GM23338 (cell line): ENCODE measurements at regions not wholly inside any gene's neighbourhood (a gene's known extent, or its start where the extent isn't known, plus 50 kb on each side); places are given as distances from the start of the nearest gene placed in this dataset.
A peak's percentile ranks its signal among the peaks of the same experiment; 100 is the strongest.

Experiments
- ATAC-seq: fragments of 200-7000 bp; cut with Tn5 transposase; 3 replicates; pipeline ENCODE4 v1.9.1; 2020
- DNase-seq: peaks from one replicate; pipeline ENCODE4 v3.0.0-alpha.2; 2015; ENCODE audit warnings: low spot score
- H2AFZ ChIP-seq: fragments of 200-600 bp; sonication (generic); 2 replicates; pipeline ENCODE4 v1.8.0; 2016; ENCODE audit warnings: antibody characterized with exemption, mild to moderate bottlenecking, moderate library complexity
- H3F3A ChIP-seq: fragments of 200-600 bp; sonication (generic); replicated peaks from 2 replicates; pipeline ENCODE4 v1.8.0; 2017; ENCODE audit warnings: antibody characterized with exemption, mixed run types, low read depth
- H3K27ac ChIP-seq: fragments of 200-600 bp; sonication (generic); 2 replicates; pipeline ENCODE4 v1.6.1; 2016; ENCODE audit warnings: low read depth
- H3K27me3 ChIP-seq: fragments of 200-600 bp; sonication (generic); 2 replicates; pipeline ENCODE4 v1.8.0; 2016; ENCODE audit warnings: mild to moderate bottlenecking, mixed run types, moderate library complexity; ENCODE audit not compliant: insufficient read depth
- H3K36me3 ChIP-seq: fragments of 200-600 bp; sonication (generic); 2 replicates; pipeline ENCODE4 v1.8.0; 2016; ENCODE audit warnings: mild to moderate bottlenecking; ENCODE audit not compliant: insufficient read depth
- H3K4me1 ChIP-seq: fragments of 200-600 bp; sonication (generic); 2 replicates; pipeline ENCODE4 v1.8.0; 2016; ENCODE audit warnings: mild to moderate bottlenecking, moderate library complexity; ENCODE audit not compliant: insufficient read depth
- H3K4me2 ChIP-seq: fragments of 200-600 bp; sonication (generic); 2 replicates; pipeline ENCODE4 v1.7.1; 2017; ENCODE audit warnings: mixed run types
- H3K4me3 ChIP-seq: fragments of 200-600 bp; sonication (generic); 2 replicates; pipeline ENCODE4 v1.6.1; 2016; ENCODE audit warnings: mixed run types
- H3K79me2 ChIP-seq: fragments of 200-600 bp; sonication (generic); replicated peaks from 2 replicates; pipeline ENCODE4 v1.8.0; 2017; ENCODE audit warnings: mild to moderate bottlenecking; ENCODE audit not compliant: insufficient read depth
- H3K9me2 ChIP-seq: fragments of 200-600 bp; sonication (generic); 2 replicates; pipeline ENCODE4 v1.8.0; 2017; ENCODE audit not compliant: insufficient read depth
- H4K20me1 ChIP-seq: fragments of 200-600 bp; sonication (generic); replicated peaks from 2 replicates; pipeline ENCODE4 v1.8.0; 2017; ENCODE audit warnings: mild to moderate bottlenecking; ENCODE audit not compliant: insufficient read depth
- H3K27ac Mint-ChIP-seq: 2 replicates; pipeline ENCODE4 v1.8.0; 2020; ENCODE audit warnings: inconsistent platforms, mild to moderate bottlenecking, moderate library complexity, mixed read lengths
- H3K27me3 Mint-ChIP-seq: 3 replicates; pipeline ENCODE4 v1.8.0; 2022; ENCODE audit warnings: low read depth, mild to moderate bottlenecking, moderate library complexity, mixed read lengths, inconsistent platforms; ENCODE audit not compliant: insufficient read depth, poor library complexity
- H3K36me3 Mint-ChIP-seq: 3 replicates; pipeline ENCODE4 v1.8.0; 2021; ENCODE audit warnings: low read depth, mild to moderate bottlenecking, inconsistent platforms, moderate library complexity, mixed read lengths
- H3K4me1 Mint-ChIP-seq: 3 replicates; pipeline ENCODE4 v1.8.0; 2020; ENCODE audit warnings: mild to moderate bottlenecking, inconsistent platforms, mixed read lengths
- H3K4me3 Mint-ChIP-seq: 3 replicates; pipeline ENCODE4 v1.8.0; 2021; ENCODE audit warnings: moderate library complexity, mild to moderate bottlenecking, inconsistent platforms, mixed read lengths
- H3K9me3 Mint-ChIP-seq: 3 replicates; pipeline ENCODE4 v1.8.0; 2020; ENCODE audit warnings: moderate library complexity, mild to moderate bottlenecking, inconsistent platforms, mixed read lengths
- CREB1 ChIP-seq: fragments of 250-450 bp; sonication (Bioruptor Pico); IDR thresholded peaks from 2 replicates; pipeline ENCODE4 v1.5.0; 2020; ENCODE audit warnings: low read depth, mild to moderate bottlenecking, moderate library complexity
- CTCF ChIP-seq, 2 experiments: fragments of 200-600 bp in 1 of 2; sonication (generic) in 1 of 2; conservative IDR thresholded peaks; 2 replicates each; pipeline versions ENCODE4 v1.5.1 to v1.6.1; 2016 to 2017; ENCODE audit warnings: antibody characterized with exemption in 2 of 2, low read depth in 2 of 2, mild to moderate bottlenecking in 2 of 2, moderate library complexity in 1 of 2
- EZH2 ChIP-seq: fragments of 200-600 bp; sonication (generic); IDR thresholded peaks from one replicate; pipeline ENCODE4 v1.8.0; 2017; ENCODE audit warnings: antibody characterized with exemption, mild to moderate bottlenecking, low read depth; ENCODE audit not compliant: unreplicated experiment
- EZH2phosphoT487 ChIP-seq: fragments of 200-600 bp; sonication (generic); IDR thresholded peaks from one replicate; pipeline ENCODE4 v1.8.1; 2018; ENCODE audit warnings: antibody characterized with exemption; ENCODE audit not compliant: unreplicated experiment
- JUNB ChIP-seq: IDR thresholded peaks from one replicate; pipeline ENCODE4 v1.6.1; 2016; ENCODE audit warnings: antibody characterized with exemption; ENCODE audit not compliant: unreplicated experiment
- NANOG ChIP-seq: IDR thresholded peaks from 2 replicates; pipeline ENCODE4 v1.6.1; 2016; ENCODE audit warnings: antibody characterized with exemption, borderline replicate concordance
- POLR2AphosphoS5 ChIP-seq: IDR thresholded peaks from 2 replicates; pipeline ENCODE4 v1.6.1; 2016; ENCODE audit warnings: antibody characterized with exemption, low read depth
- REST ChIP-seq: IDR thresholded peaks from one replicate; pipeline ENCODE4 v1.6.1; 2018; ENCODE audit warnings: antibody characterized with exemption; ENCODE audit not compliant: unreplicated experiment
- STAT1 ChIP-seq: IDR thresholded peaks from one replicate; pipeline ENCODE4 v1.6.1; 2016; ENCODE audit warnings: antibody characterized with exemption; ENCODE audit not compliant: unreplicated experiment
- ZNF114 ChIP-seq: fragments of 250-450 bp; sonication (Bioruptor Pico); IDR thresholded peaks from 2 replicates; pipeline ENCODE4 v1.5.0; 2020; ENCODE audit warnings: mild to moderate bottlenecking, moderate library complexity
- ZNF331 ChIP-seq: fragments of 250-450 bp; sonication (Bioruptor Pico); IDR thresholded peaks from 2 replicates; pipeline ENCODE4 v1.5.0; 2020; ENCODE audit warnings: low read depth, mild to moderate bottlenecking, moderate library complexity
- ZNF462 ChIP-seq: fragments of 250-450 bp; sonication (Bioruptor Pico); IDR thresholded peaks from 2 replicates; pipeline ENCODE4 v1.5.0; 2020; ENCODE audit warnings: mild to moderate bottlenecking, moderate library complexity
- TF ChIP-seq, protein P1 (sequence below): IDR thresholded peaks from 2 replicates; pipeline ENCODE4 v1.6.1; 2016; ENCODE audit warnings: antibody characterized with exemption

DNA sequence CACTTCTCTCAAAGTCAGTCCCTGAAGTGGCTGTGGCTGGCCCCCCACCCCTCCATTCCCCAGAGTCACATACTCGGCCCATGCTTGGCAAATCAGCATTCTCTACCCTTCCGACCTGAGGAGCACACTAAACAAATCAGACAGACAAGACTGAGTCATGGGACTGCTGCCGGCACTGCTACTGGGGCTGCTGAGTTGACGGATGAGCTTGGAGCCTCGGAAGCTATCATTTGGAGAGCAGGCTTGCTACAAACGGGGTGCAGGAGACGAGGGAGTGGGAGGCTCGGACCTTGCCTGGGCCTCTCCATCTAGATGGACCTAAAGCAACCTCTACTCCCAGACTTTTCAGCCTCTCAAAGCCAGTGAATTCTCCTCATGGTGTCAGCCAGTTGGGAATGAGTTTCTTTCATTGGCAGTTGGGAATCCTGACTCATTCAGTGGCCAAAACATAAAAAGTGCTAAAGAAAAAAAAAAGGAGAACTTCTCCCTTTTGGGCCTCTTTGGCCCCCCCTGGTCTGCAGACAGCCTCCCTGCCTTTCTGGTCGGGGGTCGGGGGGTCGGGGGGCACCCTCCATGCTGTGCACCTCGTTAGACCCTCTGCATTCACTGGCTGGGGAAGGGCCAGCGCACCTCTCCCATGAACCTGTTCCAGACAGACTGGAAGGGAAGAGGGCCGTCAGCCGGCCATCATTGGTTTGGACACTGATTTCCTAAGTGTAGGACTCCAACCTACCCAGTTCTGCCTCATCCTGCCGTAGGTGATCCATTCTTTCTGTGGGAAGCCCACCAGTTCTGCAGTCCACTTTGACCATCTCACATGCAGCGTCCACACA is 52.3 kb upstream of the COL13A1 start:
- DNase-seq (no peak), ATAC-seq (no peak)
- Histone ChIP-seq H3F3A (no peaks in the 10 kb centered on the region), H3K4me2 (no peak overlapping the region), H4K20me1 (no peaks in the 10 kb centered on the region), H3K36me3 (no peaks in the 10 kb centered on the region), H3K27ac (no peak overlapping the region), H3K9me2 (no peaks in the 10 kb centered on the region; the same call in 1 of the 2 replicates), H3K4me1 (no peaks in the 10 kb centered on the region), H3K27me3 (no peaks in the 10 kb centered on the region), H2AFZ (peak overlapping the region; percentile 66; the same call in 1 of the 2 replicates), H3K4me3 (no peak overlapping the region), H3K79me2 (no peaks in the 10 kb centered on the region)
- Mint-ChIP-seq H3K27me3 (peaks cover 14% of the 10 kb centered on the region), H3K4me3 (no peak overlapping the region), H3K4me1 (peaks cover 12% of the 10 kb centered on the region), H3K9me3 (no peaks in the 10 kb centered on the region), H3K27ac (no peak overlapping the region), H3K36me3 (no peaks in the 10 kb centered on the region)
- no peak for TF ChIP-seq ZNF331 (CRISPR knock-in tag)
- TF ChIP-seq EZH2phosphoT487, result no peak
- TF ChIP-seq NANOG, result no peak
- TF ChIP-seq ZNF114 (CRISPR knock-in tag), result no peak
- no peak for TF ChIP-seq CTCF (conservative IDR thresholded peaks at IDR 0.05; ENCODE audit: low read depth in 2 of 2)
- no peak for TF ChIP-seq POLR2AphosphoS5
- no peak for TF ChIP-seq REST
- no peak for TF ChIP-seq ZNF462
- TF ChIP-seq EZH2, result no peak
- TF ChIP-seq CREB1 (CRISPR knock-in tag), result no peak
- no peak for TF ChIP-seq JUNB
- TF ChIP-seq, protein P1, sequence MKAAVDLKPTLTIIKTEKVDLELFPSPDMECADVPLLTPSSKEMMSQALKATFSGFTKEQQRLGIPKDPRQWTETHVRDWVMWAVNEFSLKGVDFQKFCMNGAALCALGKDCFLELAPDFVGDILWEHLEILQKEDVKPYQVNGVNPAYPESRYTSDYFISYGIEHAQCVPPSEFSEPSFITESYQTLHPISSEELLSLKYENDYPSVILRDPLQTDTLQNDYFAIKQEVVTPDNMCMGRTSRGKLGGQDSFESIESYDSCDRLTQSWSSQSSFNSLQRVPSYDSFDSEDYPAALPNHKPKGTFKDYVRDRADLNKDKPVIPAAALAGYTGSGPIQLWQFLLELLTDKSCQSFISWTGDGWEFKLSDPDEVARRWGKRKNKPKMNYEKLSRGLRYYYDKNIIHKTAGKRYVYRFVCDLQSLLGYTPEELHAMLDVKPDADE, result no peak
- no peak for TF ChIP-seq STAT1
